IMR-90 (cell line): ENCODE measurements at regions not wholly inside any gene's neighbourhood (a gene's known extent, or its start where the extent isn't known, plus 50 kb on each side); places are given as distances from the start of the nearest gene placed in this dataset.

Source experiments
- ATAC-seq: fragments of 200-7000 bp; cut with Tn5 transposase; 2 replicates; pipeline ENCODE4 v1.9.1; 2020; ENCODE audit warnings: low read depth, mild to moderate bottlenecking, moderate library complexity
- BruUV-seq: library from RNA; stranded (reverse); fragments of 400-500 nt; replicated peaks from 2 replicates; lab custom pipeline; 2021; lab: Mats Ljungman, UMichigan
- CTCF ChIA-PET: fragments of 300-600 bp; formaldehyde crosslinking; extraction: SDS; loops from one replicate; lab custom pipeline; 2021; ENCODE audit warnings: antibody characterized with exemption; lab: Yijun Ruan, JAX
- POLR2A ChIA-PET: fragments of 300-600 bp; sonication (Branson Sonifier 250); formaldehyde crosslinking; loops from one replicate; lab custom pipeline; 2022; ENCODE audit warnings: antibody characterized with exemption; ENCODE audit not compliant: unreplicated experiment; lab: Charles Lee
- DNase-seq: peaks from one replicate; pipeline ENCODE4 v3.0.0; 2013
- H2AFZ ChIP-seq: replicated peaks from 2 replicates; pipeline ENCODE3; 2013; ENCODE audit warnings: low read length, mild to moderate bottlenecking; ENCODE audit not compliant: poor library complexity
- H2AK5ac ChIP-seq: 2 replicates; pipeline ENCODE4 v1.6.1; 2013; ENCODE audit warnings: low read depth, low read length, inconsistent platforms
- H2AK9ac ChIP-seq: replicated peaks from 2 replicates; pipeline ENCODE3; 2013; ENCODE audit warnings: mild to moderate bottlenecking, low read depth, low read length, moderate library complexity; ENCODE audit not compliant: poor library complexity
- H2BK120ac ChIP-seq: 2 replicates; pipeline ENCODE4 v1.6.1; 2013; ENCODE audit warnings: low read depth, low read length, inconsistent platforms
- H2BK15ac ChIP-seq: 3 replicates; pipeline ENCODE4 v1.6.1; 2013; ENCODE audit warnings: low read depth, low read length, inconsistent platforms
- H2BK20ac ChIP-seq: 2 replicates; pipeline ENCODE4 v1.6.1; 2013; ENCODE audit warnings: low read depth, mild to moderate bottlenecking, inconsistent platforms, low read length, moderate library complexity
- H2BK5ac ChIP-seq: 2 replicates; pipeline ENCODE4 v1.6.1; 2013; ENCODE audit warnings: mild to moderate bottlenecking, low read depth, low read length, inconsistent platforms; ENCODE audit not compliant: poor library complexity, severe bottlenecking
- H3K14ac ChIP-seq: replicated peaks from 2 replicates; pipeline ENCODE4 v1.6.1; 2013; ENCODE audit warnings: low read depth, low read length, inconsistent platforms
- H3K18ac ChIP-seq: 2 replicates; pipeline ENCODE4 v1.6.1; 2013; ENCODE audit warnings: low read depth, low read length, control low read depth
- H3K23ac ChIP-seq: 2 replicates; pipeline ENCODE4 v1.6.1; 2013; ENCODE audit warnings: low read depth, low read length, inconsistent platforms
- H3K27ac ChIP-seq: 2 replicates; pipeline ENCODE4 v1.5.1; 2013; ENCODE audit warnings: mild to moderate bottlenecking, control low read depth, low read length; ENCODE audit not compliant: insufficient read depth
- H3K27me3 ChIP-seq: 2 replicates; pipeline ENCODE4 v1.6.1; 2013; ENCODE audit warnings: low read length; ENCODE audit not compliant: control insufficient read depth, insufficient read depth
- H3K36me3 ChIP-seq: 2 replicates; pipeline ENCODE4 v1.6.1; 2013; ENCODE audit warnings: low read length, mixed read lengths; ENCODE audit not compliant: control insufficient read depth, insufficient read depth
- H3K4ac ChIP-seq: 2 replicates; pipeline ENCODE4 v1.6.1; 2013; ENCODE audit warnings: low read depth, low read length, inconsistent platforms
- H3K4me1 ChIP-seq: 2 replicates; pipeline ENCODE4 v1.6.1; 2013; ENCODE audit warnings: low read length, mixed read lengths; ENCODE audit not compliant: control insufficient read depth, insufficient read depth
- H3K4me2 ChIP-seq: 2 replicates; pipeline ENCODE4 v1.6.1; 2013; ENCODE audit warnings: low read depth, mild to moderate bottlenecking, control low read depth, low read length, moderate library complexity
- H3K4me3 ChIP-seq: 2 replicates; pipeline ENCODE4 v1.5.1; 2013; ENCODE audit warnings: low read depth, mild to moderate bottlenecking, control low read depth, low read length, moderate library complexity; ENCODE audit not compliant: insufficient read depth
- H3K56ac ChIP-seq: 2 replicates; pipeline ENCODE4 v1.6.1; 2013; ENCODE audit warnings: low read length, inconsistent platforms; ENCODE audit not compliant: insufficient read depth; ENCODE audit errors: extremely low read depth
- H3K79me1 ChIP-seq, 2 experiments: 2 replicates each; pipeline ENCODE4 v1.6.1; 2013; ENCODE audit warnings: low read length in 2 of 2, inconsistent platforms in 1 of 2, low read depth in 1 of 2
- H3K9ac ChIP-seq: 2 replicates; pipeline ENCODE4 v1.6.1; 2013; ENCODE audit warnings: low read depth, low read length, control low read depth
- H3K9me1 ChIP-seq: 2 replicates; pipeline ENCODE4 v1.6.1; 2013; ENCODE audit warnings: low read length, inconsistent platforms; ENCODE audit not compliant: insufficient read depth
- H3K9me3 ChIP-seq: 2 replicates; pipeline ENCODE4 v1.6.1; 2013; ENCODE audit warnings: low read length; ENCODE audit not compliant: control insufficient read depth, insufficient read depth
- H4K20me1 ChIP-seq: 2 replicates; pipeline ENCODE4 v1.6.1; 2013; ENCODE audit warnings: low read length, inconsistent platforms; ENCODE audit not compliant: insufficient read depth
- H4K5ac ChIP-seq: 2 replicates; pipeline ENCODE4 v1.6.1; 2013; ENCODE audit warnings: mild to moderate bottlenecking, low read depth, low read length, control low read depth
- H4K8ac ChIP-seq, 2 experiments: 2 replicates each; pipeline ENCODE4 v1.6.1; 2013; ENCODE audit warnings: low read depth in 2 of 2, low read length in 2 of 2, control low read depth in 1 of 2, inconsistent platforms in 1 of 2
- H4K91ac ChIP-seq: 2 replicates; pipeline ENCODE4 v1.6.1; 2013; ENCODE audit warnings: low read depth, low read length, inconsistent platforms; ENCODE audit not compliant: insufficient read depth
- CEBPB ChIP-seq: IDR thresholded peaks from 2 replicates; pipeline ENCODE4 v1.6.1; 2012; ENCODE audit warnings: low read depth, low read length, improper control_type of control experiment
- CHD1 ChIP-seq: IDR thresholded peaks from 2 replicates; pipeline ENCODE4 v1.6.1; 2012; ENCODE audit warnings: low read depth, low read length, improper control_type of control experiment
- FOS ChIP-seq: fragments of 150-350 bp; IDR thresholded peaks from 2 replicates; pipeline ENCODE4 v1.6.1; 2016; ENCODE audit warnings: low read depth, low read length
- MAZ ChIP-seq: IDR thresholded peaks from 2 replicates; pipeline ENCODE4 v1.6.1; 2012; ENCODE audit warnings: low read depth, mild to moderate bottlenecking, low read length, improper control_type of control experiment, moderate library complexity, borderline replicate concordance
- MXI1 ChIP-seq: IDR thresholded peaks from 2 replicates; pipeline ENCODE4 v1.6.1; 2012; ENCODE audit warnings: low read depth, mild to moderate bottlenecking, low read length, moderate library complexity, borderline replicate concordance
- NFE2L2 ChIP-seq: fragments of 150-350 bp; IDR thresholded peaks from 2 replicates; pipeline ENCODE4 v1.6.1; 2016; ENCODE audit warnings: low read depth, mild to moderate bottlenecking, low read length
- POLR2A ChIP-seq: IDR thresholded peaks from 2 replicates; pipeline ENCODE4 v1.6.1; 2012; ENCODE audit warnings: mild to moderate bottlenecking, low read depth, low read length
- RAD21 ChIP-seq: IDR thresholded peaks from 2 replicates; pipeline ENCODE4 v1.6.1; 2012; ENCODE audit warnings: low read length, improper control_type of control experiment
- RCOR1 ChIP-seq: IDR thresholded peaks from 2 replicates; pipeline ENCODE4 v1.6.1; 2012; ENCODE audit warnings: mild to moderate bottlenecking, low read length, improper control_type of control experiment; ENCODE audit not compliant: insufficient replicate concordance
- RFX5 ChIP-seq: IDR thresholded peaks from 2 replicates; pipeline ENCODE4 v1.8.0; 2012; ENCODE audit warnings: low read depth, mild to moderate bottlenecking, low read length, moderate library complexity
- USF2 ChIP-seq: fragments of 150-350 bp; IDR thresholded peaks from 2 replicates; pipeline ENCODE4 v1.6.1; 2017; ENCODE audit warnings: mild to moderate bottlenecking, antibody characterized with exemption, low read length, low read depth
- whole genome bisulfite sequencing, 2 experiments: methylation state at CpG; one replicate each; pipeline versions ENCODE4 v1.1.5 to v1.1.7; 2013; ENCODE audit warnings: missing lambda C conversion rate in 2 of 2; ENCODE audit not compliant: insufficient read length in 1 of 2; ENCODE audit errors: extremely low coverage in 2 of 2; 5-methylcytosine and 5-hydroxymethylcytosine counted together
- dilution Hi-C: fragments of 300-500 bp; cut with HindIII; formaldehyde crosslinking; loops from one replicate; pipeline ENCODE4 v1.14.3; 2018; ENCODE audit warnings: low sequenced_read_pairs; ENCODE audit not compliant: unreplicated experiment
- in situ Hi-C: fragments of 300-500 bp; cut with MboI; formaldehyde crosslinking; loops from 3 replicates; pipeline ENCODE4 v1.14.3; 2019; ENCODE audit warnings: low sequenced_read_pairs, inconsistent platforms, mixed read lengths
- intact Hi-C: fragments of 100-400 bp; cut with micrococcal nuclease; formaldehyde crosslinking; loops from 2 replicates; pipeline ENCODE4 v1.10.0; 2022
- TF ChIP-seq, protein P1 (sequence below): conservative IDR thresholded peaks from 2 replicates; pipeline ENCODE4 v1.5.1; 2012; ENCODE audit warnings: mild to moderate bottlenecking, low read depth, low read length, improper control_type of control experiment
- TF ChIP-seq, protein P2 (sequence below): fragments of 150-350 bp; IDR thresholded peaks from 2 replicates; pipeline ENCODE4 v1.6.1; 2016; ENCODE audit warnings: low read depth, mild to moderate bottlenecking, low read length, moderate library complexity, borderline replicate concordance

- Histone ChIP-seq H2BK15ac (no peak overlapping the region), H3K79me1 (no peaks in the 10 kb centered on the region), H3K9ac (no peak overlapping the region), H3K18ac (no peak overlapping the region), H3K23ac (no peak overlapping the region), H2BK5ac (no peak overlapping the region), H3K4ac (no peak overlapping the region), H2BK20ac (no peak overlapping the region), H3K9me3 (no peaks in the 10 kb centered on the region), H4K91ac (no peak overlapping the region), H3K4me2 (no peak overlapping the region), H3K9me1 (no peaks in the 10 kb centered on the region), H4K8ac (no peak overlapping the region), H3K27me3 (peaks cover 10% of the 10 kb centered on the region), H2AK9ac (no peak overlapping the region), H4K5ac (no peak overlapping the region), H4K20me1 (no peaks in the 10 kb centered on the region), H3K4me1 (no peaks in the 10 kb centered on the region; the same call in 1 of the 2 replicates), H3K36me3 (no peaks in the 10 kb centered on the region), H2BK120ac (no peak overlapping the region), H3K14ac (no peak overlapping the region), H2AFZ (no peak overlapping the region), H3K56ac (no peak overlapping the region), H3K27ac (no peak overlapping the region), H2AK5ac (no peak overlapping the region), H3K4me3 (no peak overlapping the region)
- intact Hi-C loops (no loop called here), in situ Hi-C loops (no loop called here), dilution Hi-C loops (no loop called here)
- DNase-seq (peak; percentile 18), ATAC-seq (no peak)
- POLR2A ChIA-PET: interaction anchor here (0.7 kb wide), 1 partner anchor 618 kb away, joined by 5 read pairs; no protein-coding TSS in a partner anchor
- CTCF ChIA-PET: no interaction called here
- BruUV-seq: no TSS peak
- TF ChIP-seq CHD1 (no peak), NFE2L2 (no peak), POLR2A (no peak), MXI1 (no peak), FOS (no peak), MAZ (no peak), USF2 (no peak), RAD21 (no peak), RCOR1 (no peak), RFX5 (no peak), CEBPB (no peak)
- TF ChIP-seq, protein P1, sequence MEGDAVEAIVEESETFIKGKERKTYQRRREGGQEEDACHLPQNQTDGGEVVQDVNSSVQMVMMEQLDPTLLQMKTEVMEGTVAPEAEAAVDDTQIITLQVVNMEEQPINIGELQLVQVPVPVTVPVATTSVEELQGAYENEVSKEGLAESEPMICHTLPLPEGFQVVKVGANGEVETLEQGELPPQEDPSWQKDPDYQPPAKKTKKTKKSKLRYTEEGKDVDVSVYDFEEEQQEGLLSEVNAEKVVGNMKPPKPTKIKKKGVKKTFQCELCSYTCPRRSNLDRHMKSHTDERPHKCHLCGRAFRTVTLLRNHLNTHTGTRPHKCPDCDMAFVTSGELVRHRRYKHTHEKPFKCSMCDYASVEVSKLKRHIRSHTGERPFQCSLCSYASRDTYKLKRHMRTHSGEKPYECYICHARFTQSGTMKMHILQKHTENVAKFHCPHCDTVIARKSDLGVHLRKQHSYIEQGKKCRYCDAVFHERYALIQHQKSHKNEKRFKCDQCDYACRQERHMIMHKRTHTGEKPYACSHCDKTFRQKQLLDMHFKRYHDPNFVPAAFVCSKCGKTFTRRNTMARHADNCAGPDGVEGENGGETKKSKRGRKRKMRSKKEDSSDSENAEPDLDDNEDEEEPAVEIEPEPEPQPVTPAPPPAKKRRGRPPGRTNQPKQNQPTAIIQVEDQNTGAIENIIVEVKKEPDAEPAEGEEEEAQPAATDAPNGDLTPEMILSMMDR: no peak
- TF ChIP-seq, protein P2, sequence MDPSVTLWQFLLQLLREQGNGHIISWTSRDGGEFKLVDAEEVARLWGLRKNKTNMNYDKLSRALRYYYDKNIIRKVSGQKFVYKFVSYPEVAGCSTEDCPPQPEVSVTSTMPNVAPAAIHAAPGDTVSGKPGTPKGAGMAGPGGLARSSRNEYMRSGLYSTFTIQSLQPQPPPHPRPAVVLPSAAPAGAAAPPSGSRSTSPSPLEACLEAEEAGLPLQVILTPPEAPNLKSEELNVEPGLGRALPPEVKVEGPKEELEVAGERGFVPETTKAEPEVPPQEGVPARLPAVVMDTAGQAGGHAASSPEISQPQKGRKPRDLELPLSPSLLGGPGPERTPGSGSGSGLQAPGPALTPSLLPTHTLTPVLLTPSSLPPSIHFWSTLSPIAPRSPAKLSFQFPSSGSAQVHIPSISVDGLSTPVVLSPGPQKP: no peak
- WGBS, 2 experiments: no CpG with 5 or more reads among the region's 3 CpGs
Observed at GRCh38 chr5:74028406-74028805, 402.4 kb downstream of the ARHGEF28 start.
